GM18499 (cell line): ENCODE measurements at regions not wholly inside any gene's neighbourhood (a gene's known extent, or its start where the extent isn't known, plus 50 kb on each side); places are given as distances from the start of the nearest gene placed in this dataset.

Experiments
- ATAC-seq: cut with Tn5 transposase; IDR thresholded peaks from one replicate; pipeline ENCODE4 v1.9.1; 2021; ENCODE audit warnings: moderate number of reproducible peaks; ENCODE audit not compliant: insufficient read depth, unreplicated experiment

DNA sequence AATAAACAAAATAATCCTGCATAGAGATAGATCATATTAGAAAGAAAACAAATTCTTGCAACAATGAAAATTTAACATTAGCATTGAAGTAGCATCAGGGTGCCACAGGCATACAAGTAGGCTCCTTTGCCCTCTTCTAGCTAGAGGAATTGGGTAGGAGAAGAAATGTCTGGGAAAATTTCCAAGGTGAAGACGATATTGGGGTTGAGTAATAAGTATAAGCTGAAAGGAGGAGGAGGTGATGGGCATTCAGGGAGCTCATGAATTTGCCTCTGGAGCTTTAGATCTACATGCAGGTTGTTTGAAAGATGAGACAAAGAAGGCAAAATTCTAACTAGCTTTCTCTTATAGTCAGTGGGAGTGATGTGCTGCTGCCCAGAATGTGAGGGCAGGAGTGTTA is 504.9 kb downstream of the CCDC85A start:
- ATAC-seq = no peak

DNA sequence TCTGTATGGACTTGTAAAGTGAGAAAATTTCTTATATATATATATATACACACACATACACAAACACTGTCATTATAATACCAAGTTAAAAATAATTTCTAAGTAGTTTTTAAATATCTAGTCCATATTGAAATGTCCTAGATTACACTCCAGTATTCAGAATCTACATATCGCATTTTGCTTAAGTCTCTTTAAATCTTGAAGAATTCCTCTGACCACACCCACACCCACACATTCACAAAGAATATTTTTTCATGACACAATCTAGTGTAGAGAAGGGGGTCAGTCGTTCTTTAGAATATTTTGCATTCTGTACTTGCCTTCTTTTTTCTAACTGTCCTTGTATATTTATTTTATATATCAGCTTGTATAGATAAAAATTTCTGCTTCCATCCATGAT is 509.7 kb downstream of the CCDC85A start:
- no peak for ATAC-seq

DNA sequence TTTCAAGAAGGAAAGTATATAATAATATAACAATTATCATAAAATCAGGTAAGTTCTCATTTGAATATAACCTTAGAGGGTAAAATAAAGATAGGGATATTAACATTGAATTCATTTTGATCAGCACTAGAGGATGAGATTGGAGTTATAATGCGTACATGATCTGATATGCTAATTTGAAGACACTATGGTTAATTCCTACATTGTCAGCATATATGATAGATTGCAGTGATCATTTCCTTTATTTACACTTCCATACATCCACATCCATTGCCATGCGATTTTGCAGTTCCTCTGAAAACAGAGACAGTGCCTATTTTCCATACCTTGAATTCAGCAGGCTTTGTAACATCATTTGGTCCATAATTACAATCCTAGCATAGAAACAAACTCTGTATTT is 519.2 kb downstream of the CCDC85A start:
- no peak for ATAC-seq

DNA sequence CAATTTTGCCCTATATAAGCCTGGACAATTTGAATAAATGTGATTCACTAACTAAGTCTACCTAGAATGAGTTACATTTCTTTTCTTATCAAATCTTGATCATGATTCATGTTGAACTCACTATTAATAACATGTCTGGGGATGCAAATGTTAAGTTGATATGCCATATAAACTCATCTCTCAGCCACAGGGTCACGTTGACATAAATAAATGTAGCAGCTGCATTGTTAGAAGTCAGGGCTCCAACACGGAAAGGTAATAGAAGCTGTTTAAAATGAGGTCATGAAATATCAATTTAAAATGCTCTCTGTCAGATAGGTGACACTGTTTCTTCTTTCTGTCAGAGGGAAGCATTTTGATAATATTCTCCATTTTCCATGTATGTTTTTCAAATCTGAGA is 521.9 kb downstream of the CCDC85A start:
- ATAC-seq = no peak

DNA sequence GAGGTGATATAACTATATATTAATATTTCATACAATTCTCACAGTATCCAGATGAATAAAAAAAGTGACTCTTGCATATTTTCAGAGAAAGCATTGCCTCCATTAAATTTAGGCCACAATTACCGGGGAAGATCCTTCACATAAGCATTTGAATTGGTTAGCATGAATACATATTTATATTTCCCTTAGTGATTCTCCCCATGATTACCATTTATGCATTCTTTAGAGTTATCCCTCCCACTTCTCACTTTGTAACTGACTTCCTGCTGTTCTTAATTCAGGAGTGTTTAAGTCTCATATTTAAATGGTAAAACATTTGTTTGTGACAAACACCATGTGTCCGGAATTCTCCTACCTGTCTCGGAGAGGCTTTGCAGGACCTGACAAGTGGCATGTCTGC is 523.4 kb downstream of the CCDC85A start:
- no peak for ATAC-seq

DNA sequence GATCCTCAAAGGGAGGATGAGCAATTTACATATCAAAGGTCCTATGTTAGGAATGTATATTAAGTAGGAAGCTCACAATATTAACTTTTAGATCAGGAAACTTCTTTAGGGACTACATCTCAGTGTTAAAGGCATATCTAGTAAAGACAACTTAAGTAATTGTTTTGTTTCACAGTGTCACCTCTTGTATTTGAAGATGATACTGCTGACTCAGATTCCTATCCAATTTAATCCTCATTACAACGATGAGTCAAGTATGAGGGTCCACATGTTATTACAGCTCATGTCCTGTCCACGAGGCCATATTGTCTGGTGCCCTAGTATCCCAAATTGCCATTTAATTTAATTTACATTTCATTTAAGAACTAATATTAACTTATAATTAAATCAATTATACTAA is 523.9 kb downstream of the CCDC85A start:
- ATAC-seq = no peak

DNA sequence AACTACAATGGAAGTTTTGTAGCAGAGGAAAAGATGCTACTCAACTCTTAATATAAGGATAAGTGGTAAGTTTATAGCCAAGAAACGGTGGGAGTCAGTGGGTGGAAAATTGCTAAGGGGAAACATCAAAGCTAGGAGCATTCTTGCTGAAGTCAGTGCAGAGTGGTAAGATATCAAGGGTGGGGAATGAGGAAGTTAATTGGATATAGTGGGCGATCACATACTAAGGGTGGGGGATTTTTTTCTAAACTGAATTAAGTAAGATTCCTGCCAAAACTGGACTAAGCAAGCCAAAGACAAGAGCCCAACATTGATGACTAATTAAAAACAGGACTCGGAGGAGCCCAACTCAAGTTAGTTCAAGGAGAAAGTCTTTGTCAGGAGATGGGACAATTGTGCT is 525.4 kb downstream of the CCDC85A start:
- ATAC-seq = no peak

DNA sequence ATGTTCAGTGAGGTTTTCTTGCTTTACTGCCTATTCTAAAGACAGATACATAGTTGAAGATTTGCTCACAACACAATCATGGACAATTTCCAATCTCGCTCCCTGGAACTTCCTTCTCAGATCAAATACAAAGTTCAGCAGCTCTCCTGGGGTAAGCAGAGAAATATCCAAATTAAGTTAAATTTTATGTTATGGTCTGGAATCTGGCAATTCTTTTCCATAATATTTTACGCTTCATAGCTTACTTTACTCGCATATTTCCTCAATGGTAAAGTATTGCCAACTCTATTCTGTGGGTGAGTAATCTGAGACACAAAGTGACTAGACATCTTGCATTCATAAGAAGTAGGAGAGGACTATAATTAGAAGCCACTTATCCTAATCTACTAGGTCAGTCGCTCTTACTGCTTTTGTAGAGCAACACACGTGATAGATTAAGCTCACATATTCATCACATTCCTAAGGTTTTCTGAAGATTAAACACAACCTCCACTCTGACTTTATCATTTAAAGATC is 529.4 kb downstream of the CCDC85A start:
- ATAC-seq = no peak

DNA sequence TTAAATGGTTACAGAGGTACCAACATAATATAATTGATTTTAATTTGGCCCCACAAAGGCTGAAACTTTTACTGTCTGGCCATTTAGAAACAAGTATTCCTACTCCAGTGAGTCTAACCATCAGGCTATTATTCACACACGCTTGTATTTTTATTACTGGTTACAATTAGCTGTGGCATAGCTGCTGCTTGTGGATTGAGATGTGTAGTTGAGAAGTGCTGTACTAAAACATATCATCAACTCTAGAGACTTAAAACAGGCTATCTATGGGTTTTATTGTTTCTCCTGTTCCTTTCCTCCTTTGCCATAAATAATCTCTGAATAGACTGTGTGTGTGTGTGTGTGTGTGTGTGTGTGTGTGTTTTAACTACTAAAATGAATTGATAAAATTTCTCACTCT is 530.2 kb downstream of the CCDC85A start:
- ATAC-seq = no peak

DNA sequence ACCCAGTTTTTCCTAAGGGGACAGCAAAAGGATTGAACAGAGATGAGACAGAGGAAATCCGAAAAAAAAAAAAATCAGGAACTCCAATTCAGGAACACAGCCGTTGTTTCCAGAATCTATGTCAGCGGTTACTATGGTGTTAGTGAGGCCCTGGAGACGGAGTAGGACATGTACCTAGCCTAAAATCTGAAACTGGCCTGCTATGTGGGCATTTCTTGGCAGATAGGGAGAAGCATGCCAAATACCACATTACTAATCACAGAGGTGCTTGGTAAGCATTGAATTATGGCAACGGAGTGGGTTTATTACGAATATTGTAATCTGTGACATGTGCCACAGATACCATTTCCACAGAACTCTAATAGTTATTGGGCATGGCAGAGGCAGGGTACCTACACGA is 530.6 kb downstream of the CCDC85A start:
- ATAC-seq = no peak

DNA sequence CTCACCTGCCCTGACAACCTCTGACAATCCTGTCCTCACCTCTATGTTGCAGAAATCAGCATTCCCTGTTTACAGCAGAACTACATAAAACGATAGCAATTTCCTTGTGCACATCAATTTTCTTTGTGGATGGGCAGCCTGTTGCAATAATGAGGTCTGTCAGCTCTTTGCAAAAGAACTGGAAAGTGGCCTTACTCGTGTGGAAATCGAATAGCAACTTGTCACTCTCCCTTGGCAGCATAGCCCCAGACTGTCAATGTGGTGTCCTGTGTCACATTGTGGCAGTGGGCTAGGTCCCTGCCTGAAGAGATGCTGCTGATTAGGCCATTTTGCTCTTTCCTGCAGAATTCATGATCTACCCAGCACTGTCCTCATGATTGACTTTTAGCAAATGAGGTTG is 531.9 kb downstream of the CCDC85A start:
- no peak for ATAC-seq

DNA sequence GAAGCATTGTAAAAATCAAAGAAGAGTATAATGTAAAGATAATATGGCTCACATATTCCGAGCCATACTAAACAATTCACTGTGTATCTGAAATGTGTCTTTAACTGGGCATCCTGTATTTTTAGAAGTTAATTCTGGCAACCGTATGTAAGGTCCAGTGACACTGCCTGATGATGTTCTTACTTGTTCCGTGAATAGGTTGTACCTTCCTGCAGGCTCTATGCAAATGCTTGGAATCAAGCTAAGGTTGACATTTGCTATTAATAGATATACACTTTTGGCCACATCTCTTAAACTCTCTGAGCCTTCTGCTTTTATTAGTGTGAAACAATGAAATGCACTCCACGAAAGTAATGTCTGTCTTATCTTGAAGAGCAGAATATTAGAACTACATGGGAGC is 534.6 kb downstream of the CCDC85A start:
- no peak for ATAC-seq

DNA sequence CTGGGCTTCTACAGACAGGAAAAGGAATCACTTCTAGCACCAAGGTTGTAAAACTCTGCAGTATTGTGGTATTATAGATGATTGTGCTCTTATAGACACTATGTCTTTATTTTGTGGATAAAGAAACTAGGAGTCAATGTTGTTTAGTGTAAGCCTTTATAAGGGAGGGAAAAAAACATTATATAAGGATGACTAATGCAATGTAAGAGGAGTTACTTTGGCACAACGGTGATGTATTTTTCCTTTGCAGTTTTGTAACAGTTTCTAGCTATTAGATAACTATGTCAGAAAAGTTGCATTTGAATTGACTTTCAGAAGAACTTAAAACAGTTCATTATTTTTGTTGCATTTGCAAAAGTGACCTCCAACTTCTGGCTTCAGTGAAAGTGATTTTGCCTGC is 545.4 kb downstream of the CCDC85A start:
- ATAC-seq = no peak

DNA sequence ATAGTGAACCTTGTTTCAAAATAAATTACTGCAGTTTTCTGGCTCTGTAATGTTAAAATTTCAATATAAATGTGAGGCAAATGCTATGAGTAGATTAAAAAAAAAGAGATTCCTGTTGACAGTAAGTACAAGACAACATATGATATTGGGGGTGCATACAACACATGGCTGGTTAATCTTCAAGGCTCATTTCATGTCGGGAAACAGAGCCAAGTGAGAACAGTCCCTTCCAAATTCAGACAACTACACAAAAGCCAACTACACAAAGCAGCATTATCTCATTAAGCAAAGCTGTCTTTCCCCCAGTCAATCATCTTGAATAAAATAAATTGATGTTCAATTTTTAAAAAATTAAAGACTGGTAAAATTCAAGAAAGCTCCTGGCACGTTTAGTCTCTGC is 549.2 kb downstream of the CCDC85A start:
- no peak for ATAC-seq

DNA sequence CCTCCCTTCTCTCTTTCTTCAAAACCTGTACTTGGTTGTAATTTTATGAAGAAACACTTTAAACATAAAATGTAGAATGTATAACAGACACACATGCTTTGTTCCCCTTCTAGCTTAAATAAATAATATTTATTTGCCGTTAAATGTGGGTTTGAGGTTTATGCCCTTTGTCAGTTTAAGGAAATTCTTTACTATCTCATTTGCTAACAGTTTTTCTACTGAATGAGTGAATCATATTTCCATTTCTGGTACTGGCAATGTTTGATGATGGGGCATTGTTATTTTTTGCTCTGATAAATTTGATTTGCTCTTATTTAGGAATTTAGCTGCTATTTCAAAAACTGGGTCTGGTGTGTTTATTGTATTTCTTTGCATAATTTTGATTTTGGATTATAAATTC is 555.6 kb downstream of the CCDC85A start:
- ATAC-seq = no peak

DNA sequence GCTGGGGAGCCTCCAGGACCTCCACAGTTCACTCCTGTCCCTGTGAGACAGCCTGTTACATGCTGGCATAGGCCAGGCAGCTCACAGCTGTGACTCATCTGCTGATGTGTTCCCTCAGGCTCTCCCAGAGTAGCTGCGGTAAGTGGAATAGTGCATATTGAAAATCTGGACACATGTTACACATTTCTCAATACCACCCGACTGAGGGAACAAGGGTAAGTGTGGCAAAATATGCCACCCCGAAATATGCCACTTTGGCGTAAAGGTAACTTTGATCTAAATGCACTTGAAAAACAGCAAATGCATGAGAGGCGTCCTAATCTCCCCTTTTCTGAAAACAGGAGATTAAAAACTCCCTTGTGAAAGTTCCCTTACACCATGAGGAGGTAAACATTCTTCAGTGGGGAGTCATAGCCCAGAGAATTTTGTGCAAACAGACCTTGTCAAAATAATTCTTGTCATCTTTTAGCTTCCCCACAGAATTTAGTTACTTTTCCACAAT is 557.9 kb downstream of the CCDC85A start:
- no peak for ATAC-seq

DNA sequence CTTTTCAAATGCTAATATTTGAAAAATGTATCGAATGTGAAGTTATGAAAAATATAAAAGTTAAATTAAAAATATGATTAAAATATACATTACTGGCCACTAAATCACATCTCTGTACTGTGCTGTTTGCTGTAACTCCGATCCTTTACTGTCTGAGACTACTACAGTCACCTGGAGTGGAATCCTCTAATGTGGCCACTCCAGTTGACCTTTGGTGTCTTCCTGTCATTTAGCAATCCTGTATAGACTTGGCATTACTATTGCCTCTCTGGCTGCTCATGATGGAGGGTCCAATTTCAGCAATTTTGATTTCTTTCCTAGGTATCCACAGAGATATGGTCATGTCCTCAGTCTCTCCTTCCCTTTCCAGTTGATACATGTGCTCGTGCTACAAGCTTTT is 560.0 kb downstream of the CCDC85A start:
- ATAC-seq = no peak

DNA sequence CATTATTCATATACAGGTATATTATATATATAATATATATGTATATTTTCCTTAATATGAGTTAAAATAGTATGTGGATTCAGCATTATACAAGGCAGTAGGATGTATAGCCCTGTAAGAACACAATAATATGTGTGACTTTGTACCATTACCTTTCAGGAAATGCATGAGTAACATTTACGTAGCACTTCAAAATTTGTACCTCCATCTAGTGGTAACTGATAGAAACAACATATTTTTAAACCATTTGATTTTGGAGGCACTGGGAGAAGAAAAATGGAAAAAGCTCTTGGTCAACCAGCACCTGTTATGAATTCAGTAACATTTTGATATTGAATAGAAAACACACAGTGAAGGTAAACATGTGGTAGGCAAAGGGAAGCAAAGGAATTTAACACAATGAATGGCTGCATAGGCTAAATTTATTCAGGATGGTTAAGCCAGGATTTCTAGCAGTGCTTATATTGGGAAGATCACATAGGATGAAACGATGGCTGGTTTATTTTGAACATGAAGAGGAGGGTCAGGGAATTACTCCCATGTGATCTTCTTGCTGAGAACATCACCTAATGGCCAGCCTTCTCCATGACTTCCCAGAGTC is 565.5 kb downstream of the CCDC85A start:
- no peak for ATAC-seq

DNA sequence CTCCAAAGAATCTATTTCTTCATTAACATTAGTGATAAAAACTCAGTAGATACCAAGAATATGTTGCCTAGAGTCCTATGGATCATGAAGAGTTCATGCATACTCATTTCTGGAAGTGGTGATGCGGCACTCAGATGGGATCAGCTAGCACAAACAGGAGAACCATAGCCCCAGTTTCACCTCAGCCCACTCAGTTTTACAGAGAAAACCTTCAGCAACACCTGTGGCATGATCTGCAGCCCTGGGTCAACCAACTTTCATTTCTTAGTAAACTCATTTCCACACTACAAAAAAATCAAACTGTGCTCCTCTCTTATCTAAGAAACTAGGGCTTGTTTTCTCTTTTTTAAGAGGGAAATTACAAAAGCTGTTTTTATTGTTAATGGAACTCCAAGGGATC is 569.4 kb downstream of the CCDC85A start:
- ATAC-seq = no peak

DNA sequence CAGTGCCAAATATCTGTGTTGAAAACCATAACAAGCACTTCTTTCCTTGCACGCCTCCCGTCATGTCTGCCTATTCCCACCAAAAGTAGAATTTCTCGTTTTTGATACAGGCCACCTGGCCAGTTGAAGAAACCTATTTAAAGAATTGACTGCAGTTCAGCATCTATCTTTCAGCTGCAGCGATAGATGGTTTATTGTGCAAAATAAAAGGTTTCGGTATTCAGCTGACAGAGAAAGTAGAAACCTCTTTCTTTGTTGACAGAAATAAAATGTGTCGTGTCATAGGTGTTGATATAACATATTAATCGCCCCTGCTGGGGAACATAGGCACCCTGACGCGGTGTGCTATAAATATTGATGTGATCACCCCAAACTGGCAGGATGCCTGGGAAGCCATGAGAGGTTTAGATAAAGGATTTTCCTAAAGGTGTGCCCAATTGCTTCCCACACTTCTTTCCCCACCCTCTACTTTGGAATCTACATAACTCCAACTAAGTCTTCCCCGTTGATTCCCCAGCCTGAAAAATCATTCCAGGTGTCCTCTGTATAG is 570.4 kb downstream of the CCDC85A start:
- ATAC-seq = no peak

DNA sequence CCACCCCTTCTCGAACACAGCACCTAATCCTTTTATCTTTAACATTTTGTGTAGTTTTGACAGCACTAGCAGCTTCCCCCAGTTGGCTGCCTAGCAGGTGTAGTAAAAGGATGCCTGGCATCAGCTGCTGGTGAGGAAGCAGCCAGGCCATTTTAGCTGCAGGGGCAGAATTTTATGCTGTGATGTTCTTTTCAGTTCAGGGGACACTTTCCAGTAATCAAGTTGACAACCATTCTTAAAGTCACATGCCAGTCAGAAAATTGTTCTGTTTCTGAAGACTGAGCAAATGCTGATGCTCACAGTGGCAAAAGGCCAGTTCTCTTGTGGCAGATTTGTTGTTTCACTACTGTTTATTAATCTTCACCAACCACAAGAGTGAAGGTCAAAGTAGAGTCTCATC is 570.8 kb downstream of the CCDC85A start:
- ATAC-seq = no peak

DNA sequence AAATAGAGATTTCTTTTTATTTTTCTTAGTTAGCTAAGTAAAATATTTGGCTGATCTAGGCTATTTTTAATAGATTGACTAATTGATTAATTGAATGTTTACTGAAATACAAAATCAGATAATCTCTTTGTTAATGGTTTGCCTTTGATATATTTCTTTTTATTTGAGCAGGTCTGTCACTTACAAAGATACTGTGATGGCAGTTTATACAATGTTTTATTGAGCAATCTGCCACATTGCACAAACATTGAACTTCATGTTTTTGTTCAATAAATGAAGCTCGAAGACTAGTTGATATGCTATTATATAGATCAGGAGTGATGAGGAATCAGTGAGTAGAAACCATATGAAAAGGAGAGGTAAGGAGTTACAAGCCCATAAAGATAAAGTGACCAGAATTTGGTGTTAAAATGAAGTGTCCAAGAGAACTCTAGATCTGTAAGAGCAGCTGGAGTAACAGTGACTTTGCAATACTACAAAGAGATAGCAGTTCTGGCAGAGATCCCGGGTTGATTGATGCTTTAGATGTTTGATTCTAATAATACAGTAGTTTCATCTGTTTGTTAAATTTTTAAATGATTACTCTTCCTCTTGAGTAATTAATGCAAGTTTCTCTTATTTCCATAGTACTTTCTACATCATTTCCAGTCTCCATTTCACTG is 574.2 kb downstream of the CCDC85A start:
- no peak for ATAC-seq
